Astrocyte of the spinal cord (primary cell): ENCODE measurements at regions not wholly inside any gene's neighbourhood (a gene's known extent, or its start where the extent isn't known, plus 50 kb on each side); places are given as distances from the start of the nearest gene placed in this dataset.
"Not testable (repeated sequence)": the region's sequence is repeated elsewhere in the genome, so short reads cannot be mapped to it uniquely, and the experiment has no call there.

ENCODE experiments used
- DNase-seq: peaks from one replicate; pipeline ENCODE4 v3.0.0; 2011; ENCODE audit warnings: low read depth, low spot score
- H3K4me3 ChIP-seq: 2 replicates; pipeline ENCODE4 v1.5.1; 2011; ENCODE audit warnings: low read depth, mild to moderate bottlenecking, low read length, moderate library complexity
- in situ Hi-C: cut with HindIII; loops from 2 replicates; pipeline ENCODE4 v1.10.0; 2017; ENCODE audit warnings: low sequenced_read_pairs
- TF ChIP-seq, protein P1 (sequence below): IDR thresholded peaks from 2 replicates; pipeline ENCODE4 v1.5.1; 2012; ENCODE audit warnings: low read depth, mild to moderate bottlenecking, low read length, inconsistent platforms

DNA sequence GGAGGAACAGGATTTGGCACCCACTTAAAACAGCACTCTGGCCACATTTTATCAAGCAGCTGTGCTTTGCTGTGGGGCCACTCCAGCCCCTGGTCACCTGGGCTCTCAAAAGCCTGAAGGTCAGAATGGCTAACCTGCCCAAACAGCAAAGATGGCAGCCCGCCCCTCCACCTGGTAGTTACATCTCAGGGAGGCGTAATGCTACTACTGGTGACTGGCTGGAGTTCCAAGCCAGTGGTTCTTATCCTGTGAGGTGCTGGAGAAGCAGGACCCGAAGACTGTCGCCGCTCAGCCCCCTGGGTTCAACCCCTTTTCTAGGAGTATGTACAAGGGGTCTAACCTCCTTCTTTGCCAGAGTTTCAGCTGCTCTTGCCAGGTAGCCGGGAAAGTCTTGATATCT lies 467.4 kb upstream of the FOXG1 start:
- H3K4me3 ChIP-seq, result no peak overlapping the region
- TF ChIP-seq, protein P1, sequence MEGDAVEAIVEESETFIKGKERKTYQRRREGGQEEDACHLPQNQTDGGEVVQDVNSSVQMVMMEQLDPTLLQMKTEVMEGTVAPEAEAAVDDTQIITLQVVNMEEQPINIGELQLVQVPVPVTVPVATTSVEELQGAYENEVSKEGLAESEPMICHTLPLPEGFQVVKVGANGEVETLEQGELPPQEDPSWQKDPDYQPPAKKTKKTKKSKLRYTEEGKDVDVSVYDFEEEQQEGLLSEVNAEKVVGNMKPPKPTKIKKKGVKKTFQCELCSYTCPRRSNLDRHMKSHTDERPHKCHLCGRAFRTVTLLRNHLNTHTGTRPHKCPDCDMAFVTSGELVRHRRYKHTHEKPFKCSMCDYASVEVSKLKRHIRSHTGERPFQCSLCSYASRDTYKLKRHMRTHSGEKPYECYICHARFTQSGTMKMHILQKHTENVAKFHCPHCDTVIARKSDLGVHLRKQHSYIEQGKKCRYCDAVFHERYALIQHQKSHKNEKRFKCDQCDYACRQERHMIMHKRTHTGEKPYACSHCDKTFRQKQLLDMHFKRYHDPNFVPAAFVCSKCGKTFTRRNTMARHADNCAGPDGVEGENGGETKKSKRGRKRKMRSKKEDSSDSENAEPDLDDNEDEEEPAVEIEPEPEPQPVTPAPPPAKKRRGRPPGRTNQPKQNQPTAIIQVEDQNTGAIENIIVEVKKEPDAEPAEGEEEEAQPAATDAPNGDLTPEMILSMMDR, result no peak
- in situ Hi-C loops, result no loop called here
- DNase-seq, result no peak

DNA sequence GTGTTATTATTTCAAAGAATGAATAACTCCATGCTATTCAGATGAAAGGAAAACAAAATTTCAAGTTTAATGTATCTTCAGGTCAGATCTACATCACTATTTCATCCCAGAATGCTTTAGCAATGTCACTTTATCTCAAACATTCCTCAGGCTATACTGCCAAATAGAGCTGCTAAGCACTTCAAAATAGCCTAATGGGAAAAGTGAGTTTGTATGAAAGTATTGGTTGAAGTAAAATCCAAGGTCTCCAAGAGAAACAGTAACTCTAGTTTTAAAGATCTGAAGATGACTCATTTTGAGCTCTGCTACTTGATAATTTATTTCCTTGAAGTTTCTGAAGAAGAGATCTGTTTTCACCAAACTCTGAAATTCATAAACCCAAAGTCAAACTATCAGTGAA lies 466.2 kb upstream of the FOXG1 start:
- H3K4me3 ChIP-seq, result no peak overlapping the region
- in situ Hi-C loops, result no loop called here
- DNase-seq, result peak; percentile 39
- TF ChIP-seq, protein P1, result no peak

DNA sequence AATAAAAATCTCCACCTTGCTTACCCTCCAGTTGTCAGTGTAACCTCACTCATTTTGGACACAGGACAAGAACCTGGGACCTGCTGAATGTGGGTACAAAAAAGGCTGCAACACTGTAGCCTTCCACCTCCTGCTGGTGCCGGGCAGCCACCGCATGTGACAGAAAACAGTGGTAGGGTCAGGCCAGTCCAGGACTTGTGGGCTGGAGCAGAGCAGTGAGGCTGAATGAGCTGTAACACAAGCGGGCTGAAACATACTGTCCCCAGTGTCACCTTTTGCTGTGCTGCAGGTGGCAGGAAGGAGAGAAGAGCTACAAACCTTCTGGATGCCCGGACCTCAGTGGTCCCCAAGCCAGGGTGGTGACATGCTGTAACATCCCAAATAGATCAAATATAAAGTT lies 465.4 kb upstream of the FOXG1 start:
- TF ChIP-seq, protein P1, result no peak
- H3K4me3 ChIP-seq, result no peak overlapping the region
- no peak for DNase-seq
- in situ Hi-C loops, result no loop called here

DNA sequence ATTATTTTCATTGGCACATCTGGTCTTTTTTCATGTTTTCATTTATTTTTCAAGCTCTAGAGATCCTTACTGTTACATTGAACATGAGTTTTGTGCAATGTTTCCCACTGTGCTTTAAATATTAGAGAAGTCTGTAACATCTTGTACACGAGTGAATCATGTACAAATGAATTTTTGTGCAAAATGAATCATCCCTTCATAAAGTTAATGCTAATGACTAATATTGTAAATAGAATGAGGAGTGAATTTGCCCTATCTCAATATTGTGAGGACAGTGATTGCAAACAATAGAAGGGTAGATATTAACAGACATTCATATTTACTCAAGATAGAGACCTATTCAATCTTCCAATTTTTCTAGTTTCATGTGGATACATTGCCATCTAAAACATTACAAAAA lies 463.3 kb upstream of the FOXG1 start:
- no peak overlapping the region for H3K4me3 ChIP-seq
- TF ChIP-seq, protein P1, result no peak
- in situ Hi-C loops, result no loop called here
- peak; percentile 46 for DNase-seq

DNA sequence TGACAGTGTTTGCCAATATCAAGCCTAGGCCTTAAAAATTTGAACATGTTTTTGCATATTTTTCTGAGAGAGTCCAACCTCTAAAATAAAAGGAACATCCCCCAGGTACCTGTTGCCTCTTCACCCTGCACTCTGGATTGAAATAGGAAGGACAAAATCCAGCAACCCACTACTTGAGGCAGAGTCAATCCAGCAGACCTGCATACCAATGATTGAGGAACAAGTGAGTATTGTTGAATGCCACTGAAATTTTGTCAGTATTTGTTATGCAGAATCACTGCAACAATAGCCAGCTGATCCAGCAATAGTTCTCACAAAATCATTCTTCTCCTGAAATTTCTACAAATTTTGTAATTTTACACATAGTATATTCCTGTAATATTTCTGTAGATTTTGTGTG lies 460.6 kb upstream of the FOXG1 start:
- TF ChIP-seq, protein P1, result no peak
- in situ Hi-C loops, result no loop called here

DNA sequence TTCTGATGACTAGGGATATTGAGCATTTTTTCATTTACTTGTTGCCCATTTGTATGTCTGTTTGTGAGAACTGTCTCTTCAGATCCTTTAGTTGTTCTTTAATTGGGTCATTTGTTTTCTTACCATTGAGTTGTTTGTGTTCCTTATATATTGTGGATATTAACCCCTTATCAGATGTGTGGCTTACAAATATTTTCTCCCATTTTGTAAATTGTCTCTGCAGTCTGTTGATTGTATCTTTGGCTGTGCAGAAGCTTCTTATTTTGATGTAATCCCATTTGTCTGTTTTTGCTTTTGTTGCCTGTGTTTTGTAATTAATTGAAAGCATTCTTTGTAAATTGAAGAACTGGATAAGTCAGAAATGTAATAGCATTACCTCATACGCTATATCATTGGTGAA lies 459.1 kb upstream of the FOXG1 start:
- no peak for DNase-seq
- no peak overlapping the region for H3K4me3 ChIP-seq
- TF ChIP-seq, protein P1, result no peak
- in situ Hi-C loops, result no loop called here

More for the DNA sequence above, 460.6 kb upstream of the FOXG1 start:
- no peak overlapping the region for H3K4me3 ChIP-seq
- DNase-seq, result no peak

DNA sequence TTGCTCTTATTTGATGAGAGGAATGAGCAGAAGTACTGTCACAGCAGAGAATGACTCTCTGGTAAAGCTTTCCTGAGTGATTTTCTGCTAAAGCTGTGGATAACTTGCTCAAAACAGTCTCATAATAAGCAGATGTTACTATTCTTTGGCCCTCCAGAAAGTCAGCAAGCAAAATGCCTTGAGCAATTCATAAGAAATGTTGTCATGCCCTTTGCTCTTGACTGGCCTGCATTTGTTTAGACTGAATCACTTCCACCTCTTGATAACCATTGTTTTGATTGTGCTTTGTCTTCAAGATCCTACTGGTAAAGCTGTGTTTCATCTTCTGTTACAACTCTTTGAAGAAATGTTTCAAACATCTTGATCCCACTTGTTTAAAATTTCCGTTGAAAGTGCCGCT lies 457.9 kb upstream of the FOXG1 start:
- H3K4me3 ChIP-seq, result no peak overlapping the region
- DNase-seq, result peak; percentile 91
- in situ Hi-C loops, result no loop called here
- TF ChIP-seq, protein P1, result no peak

DNA sequence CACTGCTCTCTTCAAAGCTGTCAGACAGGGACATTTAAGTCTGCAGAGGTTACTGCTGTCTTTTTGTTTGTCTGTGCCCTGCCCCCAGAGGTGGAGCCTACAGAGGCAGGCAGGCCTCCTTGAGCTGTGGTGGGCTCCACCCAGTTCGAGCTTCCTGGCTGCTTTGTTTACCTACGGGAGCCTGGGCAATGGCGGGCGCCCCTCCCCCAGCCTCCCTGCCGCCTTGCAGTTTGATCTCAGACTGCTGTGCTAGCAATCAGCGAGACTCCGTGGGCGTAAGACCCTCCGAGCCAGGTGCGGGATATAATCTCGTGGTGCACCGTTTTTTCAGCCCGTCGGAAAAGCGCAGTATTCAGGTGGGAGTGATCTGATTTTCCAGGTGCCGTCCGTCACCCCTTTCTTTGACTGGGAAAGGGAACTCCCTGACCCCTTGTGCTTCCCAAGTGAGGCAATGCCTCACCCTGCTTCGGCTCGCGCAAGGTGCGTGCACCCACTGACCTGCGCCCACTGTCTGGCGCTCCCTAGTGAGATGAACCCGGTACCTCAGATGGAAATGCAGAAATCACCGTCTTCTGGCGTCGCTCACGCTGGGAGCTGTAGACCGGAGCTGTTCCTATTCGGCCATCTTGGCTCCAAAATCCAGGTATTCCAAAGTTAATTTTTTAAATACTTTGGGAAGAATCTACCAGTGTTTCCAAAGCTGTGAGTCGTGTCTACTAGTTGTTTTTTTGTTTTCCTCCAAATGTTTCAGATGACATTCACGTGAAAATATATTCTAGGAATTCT lies 448.5 kb upstream of the FOXG1 start:
- in situ Hi-C loops, H3K4me3 ChIP-seq, DNase-seq: not testable (repeated sequence)
